NCI-H2227 (cell line): ENCODE measurements at regions not wholly inside any gene's neighbourhood (a gene's known extent, or its start where the extent isn't known, plus 50 kb on each side); places are given as distances from the start of the nearest gene placed in this dataset.

Experiments
- DNase-seq: peaks from one replicate; lab custom pipeline; 2025; ENCODE audit not compliant: unreplicated experiment; lab: John Stamatoyannopoulos, UW

GRCh38 chr4:153989505-153989904 is 200.6 kb upstream of the SFRP2 start:
- no peak for DNase-seq

GRCh38 chr4:153988492-153989363 is 199.8 kb upstream of the SFRP2 start:
- DNase-seq = no peak

DNA sequence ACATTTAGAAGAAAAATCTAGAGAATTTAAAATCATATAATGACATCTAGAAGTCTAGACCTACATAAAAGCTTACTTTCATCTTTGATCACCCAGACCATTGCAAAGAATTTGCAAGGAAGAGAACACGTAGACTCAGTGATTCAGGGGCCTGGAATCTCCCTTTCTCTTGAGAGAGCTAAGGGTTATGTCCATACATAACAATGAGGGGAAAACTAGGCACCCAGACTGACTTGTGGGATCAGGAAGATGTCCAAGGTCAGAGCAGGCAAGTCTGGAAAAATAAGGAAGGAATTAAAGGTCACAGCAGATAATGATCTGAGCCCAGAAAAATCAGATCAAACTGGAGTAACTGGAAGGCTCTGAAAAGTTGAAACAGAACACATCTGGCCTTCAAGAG is 198.4 kb upstream of the SFRP2 start:
- DNase-seq = no peak

- DNase-seq = no peak
Measured at GRCh38 chr4:153976954-153977353, 188.1 kb upstream of the SFRP2 start.

- DNase-seq = no peak
Measured at GRCh38 chr4:153974452-153974851, 185.6 kb upstream of the SFRP2 start.

GRCh38 chr4:153973942-153974341 is 185.1 kb upstream of the SFRP2 start:
- no peak for DNase-seq

DNA sequence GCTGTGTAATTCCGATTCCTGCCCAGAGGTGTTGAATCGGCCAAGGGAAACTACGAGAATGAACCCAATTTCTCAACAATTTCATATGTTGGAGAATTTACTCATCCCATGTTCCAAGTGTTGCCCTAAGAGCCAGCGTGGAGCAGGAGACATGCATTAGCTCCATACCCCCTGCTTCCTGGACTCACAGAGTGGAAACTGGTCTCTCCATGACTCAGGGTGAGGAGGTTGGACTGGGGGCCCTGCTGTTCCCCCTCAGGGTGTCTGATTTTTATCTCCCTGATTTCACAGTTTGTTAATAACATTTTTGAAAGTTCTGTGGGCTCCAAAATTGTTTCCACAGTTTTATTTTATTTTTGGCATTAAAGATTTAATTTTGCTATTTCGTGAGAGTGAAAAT is 183.0 kb upstream of the SFRP2 start:
- DNase-seq = no peak

DNA sequence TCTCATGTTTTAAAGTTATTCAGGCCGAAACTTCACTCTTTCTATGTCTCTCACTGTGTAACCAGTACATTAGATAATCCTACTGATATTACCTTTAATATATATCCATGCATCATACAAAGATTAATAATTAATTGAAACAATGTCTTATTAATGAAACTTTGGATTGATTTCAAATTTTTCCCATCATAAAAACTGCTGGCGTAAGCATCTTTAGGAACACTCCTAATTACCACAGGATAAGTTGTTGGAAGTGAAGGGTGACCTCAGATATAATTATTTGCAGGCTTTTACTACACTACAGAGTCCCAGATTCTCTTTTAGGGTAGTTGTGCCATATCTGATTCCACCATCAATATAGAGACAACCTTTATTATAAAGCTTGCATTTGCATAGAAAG is 181.3 kb upstream of the SFRP2 start:
- no peak for DNase-seq

GRCh38 chr4:153969542-153969941 is 180.7 kb upstream of the SFRP2 start:
- DNase-seq = no peak

- DNase-seq = no peak
Measured at GRCh38 chr4:153966641-153967040, 177.8 kb upstream of the SFRP2 start.

DNA sequence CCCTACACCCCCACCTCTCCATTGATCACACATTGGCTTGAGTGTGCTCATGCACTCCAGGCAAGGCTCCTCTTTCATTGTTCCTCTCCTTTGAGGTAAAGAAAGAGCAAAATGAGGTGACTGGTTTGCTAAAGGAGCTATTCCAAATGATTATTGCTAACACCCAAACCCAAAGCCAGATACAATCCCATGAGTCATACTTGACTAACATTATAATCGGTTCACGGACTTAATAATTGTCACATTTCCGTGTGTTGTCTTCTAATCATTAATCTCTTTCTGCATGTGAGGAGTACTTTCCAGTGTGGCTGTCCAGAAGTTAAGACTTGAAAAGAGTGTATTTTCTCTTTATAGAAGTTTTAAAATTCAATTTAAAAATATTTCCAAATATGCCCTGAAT is 174.3 kb upstream of the SFRP2 start:
- no peak for DNase-seq

- no peak for DNase-seq
Measured at GRCh38 chr4:153962311-153963039, 173.6 kb upstream of the SFRP2 start.

DNA sequence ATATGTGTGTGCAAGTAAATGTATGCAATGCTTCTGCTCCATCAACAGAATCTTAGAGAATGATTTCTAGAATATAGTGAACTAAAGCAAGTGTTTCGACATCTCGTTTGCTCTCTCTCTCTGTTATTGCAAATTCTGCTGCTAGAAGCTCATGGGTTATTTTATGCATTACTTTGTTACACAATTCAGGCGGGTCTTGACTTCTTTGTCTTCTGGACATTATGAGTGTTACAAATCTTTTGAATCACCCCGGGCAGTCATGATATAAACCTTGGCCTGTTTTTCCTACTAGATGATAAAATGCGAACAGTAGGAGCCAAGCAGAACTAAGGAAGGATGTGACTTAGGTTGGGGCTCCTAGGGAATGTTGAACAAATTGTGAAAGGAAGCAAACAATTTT is 166.4 kb upstream of the SFRP2 start:
- DNase-seq = no peak

DNA sequence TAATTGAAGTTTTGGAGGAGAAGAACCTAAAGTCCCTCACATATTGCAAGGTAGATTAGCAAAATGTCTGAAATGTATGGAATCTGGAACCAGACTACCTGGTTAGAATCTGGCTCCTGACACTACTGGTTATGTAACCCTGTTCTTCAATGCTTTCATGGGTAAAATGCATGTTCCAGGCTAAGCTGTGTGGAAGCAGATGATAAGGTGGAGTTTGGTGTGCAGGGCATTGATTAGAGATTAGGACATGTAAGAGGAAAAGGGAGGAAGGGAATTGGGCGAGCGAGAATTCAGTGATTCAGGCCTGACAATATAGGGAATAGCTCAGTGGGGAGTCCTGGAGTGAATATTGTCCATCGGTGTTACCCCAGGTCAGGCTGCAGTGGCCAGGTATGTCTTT is 165.8 kb upstream of the SFRP2 start:
- no peak for DNase-seq

DNA sequence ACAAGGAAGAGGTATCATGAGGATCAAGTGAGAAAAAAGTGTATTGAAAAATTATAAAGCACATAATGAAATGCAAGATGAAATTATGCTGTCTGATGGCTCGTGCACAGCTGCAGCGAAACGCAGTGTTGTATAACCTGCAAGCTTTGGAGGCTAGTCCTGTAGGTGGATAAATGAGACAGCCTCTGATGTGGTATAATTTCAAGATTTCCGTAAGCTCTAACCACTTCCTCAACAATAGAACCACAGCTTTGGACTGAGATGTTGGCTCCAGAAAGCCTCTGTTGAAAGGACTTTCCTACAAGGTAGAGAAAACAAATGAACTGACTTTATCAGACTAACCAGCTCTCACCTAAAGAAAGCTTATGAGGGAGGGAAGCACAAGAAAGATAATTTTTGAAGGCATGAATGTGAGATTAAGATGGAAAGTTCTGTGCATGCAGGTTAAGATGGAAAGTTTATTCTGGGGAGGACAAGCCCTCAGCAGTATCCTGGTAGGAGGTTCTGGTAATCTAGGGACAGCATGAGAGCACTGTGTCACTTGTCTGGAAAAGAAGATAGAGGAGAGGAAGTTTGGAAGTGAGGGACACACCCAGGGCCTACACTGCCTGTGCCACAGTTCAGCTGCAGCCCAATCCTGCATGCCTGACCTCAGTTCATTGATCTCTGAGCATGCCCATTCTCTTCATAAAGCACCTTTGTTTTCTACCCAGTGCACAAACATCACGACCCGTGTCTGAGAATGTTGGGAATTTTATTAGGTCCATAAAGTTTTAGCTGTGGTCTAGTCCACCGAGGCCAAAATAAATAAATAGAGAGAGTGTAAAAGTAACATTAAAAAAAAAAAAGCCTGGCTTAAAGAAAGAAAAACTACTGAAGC is 161.5 kb upstream of the SFRP2 start:
- no peak for DNase-seq

- DNase-seq = no peak
Measured at GRCh38 chr4:153948041-153948440, 159.2 kb upstream of the SFRP2 start.

DNA sequence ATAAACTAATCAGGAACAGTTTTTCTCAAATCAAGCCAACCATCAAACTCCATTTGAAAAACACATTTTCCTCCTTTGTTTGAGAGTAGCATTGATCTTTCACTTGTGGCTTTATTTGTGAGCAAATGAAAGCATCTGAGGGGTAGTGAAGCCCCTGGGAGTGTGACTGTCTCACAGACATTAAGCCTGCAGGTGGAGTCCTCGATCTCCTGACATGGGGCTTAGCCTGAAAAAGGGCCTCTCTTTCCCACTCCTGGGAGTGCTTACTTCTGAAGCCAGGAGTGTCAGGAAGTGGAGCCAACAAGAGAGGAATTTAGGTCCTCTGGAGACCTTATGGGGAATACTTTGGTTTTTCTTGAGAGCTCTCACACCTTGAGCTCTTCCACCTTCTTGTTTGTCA is 158.2 kb upstream of the SFRP2 start:
- DNase-seq = no peak

GRCh38 chr4:153945704-153946103 is 156.8 kb upstream of the SFRP2 start:
- no peak for DNase-seq

GRCh38 chr4:153943738-153944415 is 155.0 kb upstream of the SFRP2 start:
- DNase-seq = no peak

GRCh38 chr4:153940916-153941315 is 152.0 kb upstream of the SFRP2 start:
- no peak for DNase-seq

- no peak for DNase-seq
Measured at GRCh38 chr4:153939570-153939969, 150.7 kb upstream of the SFRP2 start.
